Sigmoid colon (tissue), 4 donors: ENCODE measurements at regions not wholly inside any gene's neighbourhood (a gene's known extent, or its start where the extent isn't known, plus 50 kb on each side); places are given as distances from the start of the nearest gene placed in this dataset.

Experiments used
- CTCF ChIP-seq, 4 experiments: fragments of 450-650 bp in 3 of 4; fragments of 200-600 bp in 1 of 4; IDR thresholded peaks; one replicate each; pipeline ENCODE4 v1.5.1; 2016 to 2019; ENCODE audit warnings: antibody characterized with exemption in 4 of 4, mild to moderate bottlenecking in 3 of 4, moderate library complexity in 2 of 4
- EP300 ChIP-seq, 4 donors: sonication (generic); formaldehyde crosslinking; IDR thresholded peaks; one replicate each; pipeline ENCODE4 v1.6.1; 2017; ENCODE audit warnings: antibody characterized with exemption in 4 of 4
- POLR2A ChIP-seq, 2 donors: fragments of 450-650 bp; IDR thresholded peaks; one replicate each; pipeline ENCODE4 v1.6.1; 2016; ENCODE audit warnings: antibody characterized with exemption in 2 of 2, mild to moderate bottlenecking in 2 of 2, moderate library complexity in 2 of 2
- POLR2AphosphoS5 ChIP-seq, 4 donors: sonication (generic); formaldehyde crosslinking; IDR thresholded peaks; one replicate each; pipeline ENCODE4 v1.6.1; 2017; ENCODE audit warnings: antibody characterized with exemption in 4 of 4

GRCh38 chr6:82025271-82025670, 222.3 kb downstream of the IBTK start:
- TF ChIP-seq CTCF (IDR thresholded peaks at IDR 0.05) (no peak), POLR2A (IDR thresholded peaks at IDR 0.05) (no peak), EP300 (IDR thresholded peaks at IDR 0.05) (no peak), POLR2AphosphoS5 (IDR thresholded peaks at IDR 0.05) (no peak)
